H1 (cell line): ENCODE measurements at regions not wholly inside any gene's neighbourhood (a gene's known extent, or its start where the extent isn't known, plus 50 kb on each side); places are given as distances from the start of the nearest gene placed in this dataset.

Experiments used
- CTCF ChIA-PET: fragments of 300-600 bp; sonication (Branson Sonifier 250); formaldehyde crosslinking; loops from one replicate; lab custom pipeline; 2021; ENCODE audit not compliant: partially characterized antibody; lab: Charles Lee
- POLR2A ChIA-PET: fragments of 300-600 bp; sonication (Branson Sonifier 250); formaldehyde crosslinking; loops from one replicate; lab custom pipeline; 2021; ENCODE audit warnings: inconsistent platforms; ENCODE audit not compliant: partially characterized antibody; lab: Charles Lee
- DNase-seq, 2 experiments: peaks; one replicate each; pipeline versions ENCODE4 v3.0.0 to v3.0.0-alpha.2; 2010 to 2022; ENCODE audit warnings: low spot score in 2 of 2, low read depth in 1 of 2, mixed read lengths in 1 of 2
- FAIRE-seq: peaks from 2 replicates; lab custom pipeline; 2011; peaks lifted over from hg19 to GRCh38; lab: Jason Lieb, UNC
- H2AFZ ChIP-seq: 2 replicates; pipeline ENCODE4 v1.8.1; 2012; ENCODE audit warnings: low read length, inconsistent platforms
- H2AK5ac ChIP-seq: 2 replicates; pipeline ENCODE4 v1.6.1; 2013; ENCODE audit warnings: low read depth, low read length
- H2BK120ac ChIP-seq: replicated peaks from 2 replicates; pipeline ENCODE3; 2013; ENCODE audit warnings: low read depth, low read length, inconsistent platforms
- H2BK12ac ChIP-seq: 2 replicates; pipeline ENCODE4 v1.6.1; 2013; ENCODE audit warnings: low read depth, low read length
- H2BK15ac ChIP-seq: 2 replicates; pipeline ENCODE4 v1.6.1; 2013; ENCODE audit warnings: low read length
- H2BK20ac ChIP-seq: 2 replicates; pipeline ENCODE4 v1.6.1; 2013; ENCODE audit warnings: low read length
- H2BK5ac ChIP-seq: 2 replicates; pipeline ENCODE4 v1.6.1; 2013; ENCODE audit warnings: low read depth, low read length
- H3K14ac ChIP-seq: 2 replicates; pipeline ENCODE4 v1.6.1; 2013; ENCODE audit warnings: inconsistent platforms; ENCODE audit not compliant: insufficient read length
- H3K18ac ChIP-seq: 2 replicates; pipeline ENCODE4 v1.6.1; 2013; ENCODE audit warnings: low read length; ENCODE audit errors: extremely low read depth
- H3K23ac ChIP-seq: 2 replicates; pipeline ENCODE4 v1.6.1; 2013; ENCODE audit warnings: inconsistent platforms; ENCODE audit not compliant: insufficient read length
- H3K23me2 ChIP-seq: 2 replicates; pipeline ENCODE4 v1.6.1; 2013; ENCODE audit warnings: low read depth, low read length
- H3K27ac ChIP-seq: 2 replicates; pipeline ENCODE4 v1.6.1; 2011; ENCODE audit warnings: low read depth, low read length, inconsistent platforms
- H3K27me3 ChIP-seq, 4 experiments: replicated peaks in 1 of 4; 1 replicate in 1 of 4; 2 replicates in 3 of 4; pipeline versions ENCODE4 v1.6.1 to v1.8.1; 2011 to 2013; ENCODE audit warnings: low read length in 3 of 4, mild to moderate bottlenecking in 3 of 4, inconsistent platforms in 2 of 4, mixed read lengths in 2 of 4, moderate library complexity in 1 of 4; ENCODE audit not compliant: control insufficient read depth in 3 of 4, insufficient read depth in 3 of 4; ENCODE audit errors: extremely low read depth in 1 of 4
- H3K36me3 ChIP-seq, 4 experiments: 2 replicates each; pipeline versions ENCODE4 v1.6.1 to v1.8.1; 2011 to 2013; ENCODE audit warnings: mild to moderate bottlenecking in 4 of 4, low read length in 3 of 4, moderate library complexity in 2 of 4, control low read depth in 1 of 4, inconsistent platforms in 1 of 4; ENCODE audit not compliant: insufficient read depth in 4 of 4, control insufficient read depth in 2 of 4
- H3K4ac ChIP-seq: replicated peaks from 2 replicates; pipeline ENCODE3; 2013; ENCODE audit warnings: low read length, low read depth, mixed read lengths, inconsistent platforms; ENCODE audit not compliant: insufficient read length
- H3K4me1 ChIP-seq, 4 experiments: replicated peaks in 1 of 4; 1 replicate in 1 of 4; 2 replicates in 3 of 4; pipeline versions ENCODE4 v1.6.1 to v1.8.1; 2011 to 2013; ENCODE audit warnings: low read length in 3 of 4, inconsistent platforms in 2 of 4, mixed read lengths in 1 of 4; ENCODE audit not compliant: insufficient read depth in 4 of 4, control insufficient read depth in 3 of 4
- H3K4me2 ChIP-seq, 2 experiments: 2 replicates each; pipeline versions ENCODE4 v1.6.1 to v1.8.1; 2011 to 2013; ENCODE audit warnings: low read depth in 2 of 2, low read length in 2 of 2, control low read depth in 1 of 2, inconsistent platforms in 1 of 2, mild to moderate bottlenecking in 1 of 2; ENCODE audit not compliant: insufficient read depth in 1 of 2
- H3K4me3 ChIP-seq, 4 experiments: fragments of 200-600, 300-600 bp in 1 of 4; sonication (generic), shearing (Covaris generic), sonication (Bioruptor Twin) in 1 of 4; 2 replicates each; pipeline versions ENCODE4 v1.5.1 to v1.8.1; 2011 to 2016; ENCODE audit warnings: low read length in 4 of 4, low read depth in 3 of 4, control low read depth in 2 of 4, inconsistent platforms in 2 of 4, mild to moderate bottlenecking in 2 of 4, mixed read lengths in 1 of 4, moderate library complexity in 1 of 4; ENCODE audit not compliant: insufficient read depth in 2 of 4; ENCODE audit errors: extremely low read depth in 1 of 4
- H3K56ac ChIP-seq: replicated peaks from 2 replicates; pipeline ENCODE3; 2013; ENCODE audit warnings: low read depth, mild to moderate bottlenecking, mixed read lengths, low read length, inconsistent platforms; ENCODE audit not compliant: insufficient read length
- H3K79me1 ChIP-seq: 2 replicates; pipeline ENCODE4 v1.6.1; 2013; ENCODE audit warnings: low read depth, low read length, control low read depth
- H3K79me2 ChIP-seq, 2 experiments: 2 replicates each; pipeline versions ENCODE4 v1.6.1 to v1.8.1; 2012 to 2013; ENCODE audit warnings: low read length in 2 of 2, mild to moderate bottlenecking in 2 of 2, inconsistent platforms in 1 of 2; ENCODE audit not compliant: insufficient read depth in 2 of 2, control insufficient read depth in 1 of 2
- H3K9ac ChIP-seq, 4 experiments: replicated peaks in 1 of 4; 1 replicate in 1 of 4; 2 replicates in 3 of 4; pipeline versions ENCODE4 v1.6.1 to v1.8.1; 2011 to 2013; ENCODE audit warnings: low read depth in 3 of 4, low read length in 3 of 4, control low read depth in 2 of 4, mild to moderate bottlenecking in 2 of 4, moderate library complexity in 2 of 4, inconsistent platforms in 1 of 4; ENCODE audit errors: extremely low read depth in 1 of 4
- H3K9me3 ChIP-seq, 2 experiments: 2 replicates each; pipeline versions ENCODE4 v1.6.1 to v1.8.1; 2012 to 2013; ENCODE audit warnings: mild to moderate bottlenecking in 2 of 2, moderate library complexity in 2 of 2, control low read depth in 1 of 2, inconsistent platforms in 1 of 2, low read depth in 1 of 2, low read length in 1 of 2, mixed read lengths in 1 of 2; ENCODE audit not compliant: insufficient read depth in 2 of 2
- H4K20me1 ChIP-seq, 2 experiments: replicated peaks in 1 of 2; 2 replicates each; pipeline versions ENCODE3 to v1.8.1; 2011 to 2013; ENCODE audit warnings: inconsistent platforms in 2 of 2, low read length in 2 of 2, mild to moderate bottlenecking in 1 of 2; ENCODE audit not compliant: insufficient read depth in 2 of 2, control insufficient read depth in 1 of 2
- H4K5ac ChIP-seq: 2 replicates; pipeline ENCODE4 v1.6.1; 2013; ENCODE audit warnings: low read length, low read depth, mixed read lengths, inconsistent platforms; ENCODE audit not compliant: insufficient read length
- H4K8ac ChIP-seq: 2 replicates; pipeline ENCODE4 v1.8.0; 2013; ENCODE audit warnings: mild to moderate bottlenecking, moderate library complexity, low read length, inconsistent platforms; ENCODE audit not compliant: insufficient read depth; ENCODE audit errors: extremely low read depth
- H4K91ac ChIP-seq: replicated peaks from 2 replicates; pipeline ENCODE3; 2013; ENCODE audit warnings: low read length, mixed read lengths, inconsistent platforms; ENCODE audit not compliant: insufficient read length
- ASH2L ChIP-seq: fragments of 200-600, 300-600 bp; sonication (generic); IDR thresholded peaks from one replicate; pipeline ENCODE4 v1.7.1; 2017; ENCODE audit warnings: low read length
- CHD1 ChIP-seq: IDR thresholded peaks from 2 replicates; pipeline ENCODE4 v1.6.1; 2012; ENCODE audit warnings: low read depth, low read length, improper control_type of control experiment
- EZH2 ChIP-seq: fragments of 200-600 bp; sonication (generic); IDR thresholded peaks from 2 replicates; pipeline ENCODE4 v1.7.1; 2012; ENCODE audit warnings: low read depth, mild to moderate bottlenecking, moderate library complexity, low read length, inconsistent platforms; ENCODE audit not compliant: severe bottlenecking
- FOSL1 ChIP-seq: IDR thresholded peaks from 2 replicates; pipeline ENCODE4 v1.6.1; 2011; ENCODE audit warnings: mild to moderate bottlenecking, low read depth, low read length, moderate library complexity; ENCODE audit not compliant: insufficient read depth
- JUN ChIP-seq: IDR thresholded peaks from 2 replicates; pipeline ENCODE4 v1.6.1; 2011; ENCODE audit warnings: low read depth, mild to moderate bottlenecking, improper control_type of control experiment, low read length
- KDM5A ChIP-seq: fragments of 200-600 bp; IDR thresholded peaks from 2 replicates; pipeline ENCODE4 v1.7.1; 2012; ENCODE audit warnings: mild to moderate bottlenecking, low read length, inconsistent platforms, mixed read lengths
- MAFK ChIP-seq: IDR thresholded peaks from 2 replicates; pipeline ENCODE4 v1.6.1; 2012; ENCODE audit warnings: low read depth, mild to moderate bottlenecking, improper control_type of control experiment, low read length
- NANOG ChIP-seq: IDR thresholded peaks from 2 replicates; pipeline ENCODE4 v1.6.1; 2011; ENCODE audit warnings: low read length, low read depth, mild to moderate bottlenecking, inconsistent platforms; ENCODE audit not compliant: insufficient read depth, poor library complexity, severe bottlenecking
- RBBP5 ChIP-seq: IDR thresholded peaks from 2 replicates; pipeline ENCODE4 v1.7.1; 2012; ENCODE audit warnings: low read depth, mild to moderate bottlenecking, inconsistent platforms, low read length, moderate library complexity, borderline replicate concordance
- RFX5 ChIP-seq: IDR thresholded peaks from 2 replicates; pipeline ENCODE4 v1.6.1; 2011; ENCODE audit warnings: low read depth, low read length, improper control_type of control experiment, borderline replicate concordance
- SIX5 ChIP-seq: IDR thresholded peaks from 2 replicates; pipeline ENCODE4 v1.6.1; 2011; ENCODE audit warnings: mild to moderate bottlenecking, low read depth, low read length
- WGBS, 2 experiments: shearing (Covaris generic) in 1 of 2; methylation state at CpG; one replicate each; pipeline versions ENCODE4 v1.1.6 to v1.1.7; 2013 to 2015; ENCODE audit warnings: low lambda C conversion rate in 2 of 2, mixed read lengths in 2 of 2, inconsistent platforms in 1 of 2, low coverage in 1 of 2, missing lambda C conversion rate in 1 of 2; ENCODE audit not compliant: insufficient replicate concordance in 2 of 2, insufficient coverage in 1 of 2, insufficient read length in 1 of 2; ENCODE audit errors: extremely low coverage in 1 of 2, missing lambda C conversion rate in 1 of 2; 5-methylcytosine and 5-hydroxymethylcytosine counted together
- TF ChIP-seq, protein P1 (sequence below): IDR thresholded peaks from 2 replicates; pipeline ENCODE4 v1.6.1; 2011; ENCODE audit warnings: low read length, improper control_type of control experiment

DNA sequence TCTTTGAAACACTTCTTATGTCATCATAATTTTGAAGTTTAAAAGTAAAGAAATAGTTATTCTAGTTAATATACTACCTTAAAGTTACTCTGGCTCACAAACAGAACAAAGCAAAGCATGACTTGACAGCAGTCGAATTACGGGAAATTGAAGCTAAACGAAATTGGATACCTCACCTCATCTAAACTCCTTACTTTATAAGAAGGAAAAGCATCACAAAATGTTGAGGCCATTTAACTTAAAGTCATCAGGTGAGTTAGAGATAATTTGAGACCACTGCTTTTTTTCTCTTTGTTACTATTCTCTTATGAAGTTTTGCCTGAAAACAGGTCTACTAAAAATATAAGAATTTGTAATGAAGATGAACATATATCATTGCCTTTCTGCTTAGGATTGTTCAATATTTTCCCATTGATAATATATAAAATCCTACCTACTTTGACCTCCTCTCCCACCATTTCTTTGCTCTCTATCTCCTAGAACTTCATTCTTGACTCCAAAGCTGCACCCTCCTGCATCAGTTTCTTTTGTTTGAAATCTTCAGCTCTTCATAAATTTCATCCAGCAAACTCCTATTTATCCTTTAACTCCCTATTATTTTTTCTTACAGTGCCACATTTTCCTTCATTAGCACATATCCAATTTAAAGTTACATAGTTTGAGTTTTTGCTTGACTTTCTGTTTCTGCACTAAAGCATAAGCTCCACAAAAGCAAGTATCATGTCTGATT is 510.7 kb upstream of the ZNF337 start:
- Histone ChIP-seq H4K8ac (no peak overlapping the region), H3K27ac (no peak overlapping the region), H3K4me3 (peak overlapping the region in 2 of 4 experiments; percentile 26 to 63; a peak in 3 of 8 replicates), H3K9ac (no peak overlapping the region), H3K56ac (no peak overlapping the region), H2BK15ac (no peak overlapping the region), H2AFZ (no peak overlapping the region), H3K4me1 (peaks cover 0 to 3% (median 0%) of the 10 kb centered on the region in 4 experiments; a peak in 1 of 7 replicates), H4K20me1 (peaks cover 0 to 2% of the 10 kb centered on the region in 2 experiments), H2BK5ac (no peak overlapping the region), H2BK20ac (no peak overlapping the region), H3K18ac (no peak overlapping the region), H3K27me3 (peaks cover 11 to 33% (median 23%) of the 10 kb centered on the region in 4 experiments), H3K23me2 (peaks cover 12% of the 10 kb centered on the region; the same call in 1 of the 2 replicates), H3K23ac (no peak overlapping the region), H2AK5ac (no peak overlapping the region), H3K36me3 (no peaks in the 10 kb centered on the region; a peak in 1 of 8 replicates), H3K4me2 (peak overlapping the region in 1 of 2 experiments; percentile 74; a peak in 2 of 4 replicates), H4K5ac (no peak overlapping the region), H3K4ac (no peak overlapping the region), H2BK120ac (no peak overlapping the region), H3K14ac (no peak overlapping the region), H2BK12ac (no peak overlapping the region), H3K79me1 (no peaks in the 10 kb centered on the region), H4K91ac (no peak overlapping the region), H3K9me3 (no peaks in the 10 kb centered on the region; a peak in 1 of 4 replicates), H3K79me2 (no peaks in the 10 kb centered on the region)
- DNase-seq (no peak), FAIRE-seq (no peak)
- ChIA-PET CTCF (no interaction called here), POLR2A (no interaction called here)
- WGBS, 2 experiments = 74% methylated on average over 3 of the region's 3 CpGs; no CpG with 5 or more reads in 1 of the 2 experiments
- no peak for TF ChIP-seq RFX5
- no peak for TF ChIP-seq JUN
- no peak for TF ChIP-seq EZH2
- TF ChIP-seq FOSL1 = no peak
- TF ChIP-seq SIX5 = no peak
- no peak for TF ChIP-seq CHD1
- TF ChIP-seq KDM5A = no peak
- TF ChIP-seq NANOG = no peak
- no peak for TF ChIP-seq MAFK
- TF ChIP-seq, protein P1, sequence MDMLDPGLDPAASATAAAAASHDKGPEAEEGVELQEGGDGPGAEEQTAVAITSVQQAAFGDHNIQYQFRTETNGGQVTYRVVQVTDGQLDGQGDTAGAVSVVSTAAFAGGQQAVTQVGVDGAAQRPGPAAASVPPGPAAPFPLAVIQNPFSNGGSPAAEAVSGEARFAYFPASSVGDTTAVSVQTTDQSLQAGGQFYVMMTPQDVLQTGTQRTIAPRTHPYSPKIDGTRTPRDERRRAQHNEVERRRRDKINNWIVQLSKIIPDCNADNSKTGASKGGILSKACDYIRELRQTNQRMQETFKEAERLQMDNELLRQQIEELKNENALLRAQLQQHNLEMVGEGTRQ = no peak
- no peak for TF ChIP-seq ASH2L
- no peak for TF ChIP-seq RBBP5
